PC-9 (cell line): ENCODE measurements at regions not wholly inside any gene's neighbourhood (a gene's known extent, or its start where the extent isn't known, plus 50 kb on each side); places are given as distances from the start of the nearest gene placed in this dataset.

ENCODE experiments used
- BruUV-seq: library from RNA; stranded (reverse); fragments of 400-500 nt; replicated peaks from 2 replicates; lab custom pipeline; 2021; lab: Mats Ljungman, UMichigan
- CTCF ChIA-PET: fragments of 300-600 bp; sonication (Branson Sonifier 250); formaldehyde crosslinking; loops from one replicate; lab custom pipeline; 2022; ENCODE audit warnings: antibody characterized with exemption; lab: Charles Lee
- POLR2A ChIA-PET: fragments of 300-600 bp; sonication (Branson Sonifier 250); formaldehyde crosslinking; loops from one replicate; lab custom pipeline; 2022; ENCODE audit warnings: antibody characterized with exemption; ENCODE audit not compliant: unreplicated experiment; lab: Charles Lee
- DNase-seq, 2 experiments: peaks; one replicate each; pipeline versions ENCODE4 v3.0.0 to v3.0.0-alpha.2; 2015 to 2022; ENCODE audit warnings: mixed read lengths in 1 of 2
- H2AFZ ChIP-seq: fragments of 200-600 bp; sonication (generic); 2 replicates; pipeline ENCODE4 v1.8.1; 2017; ENCODE audit warnings: antibody characterized with exemption
- H3F3A ChIP-seq: fragments of 200-600 bp; sonication (generic); 2 replicates; pipeline ENCODE4 v1.8.1; 2017; ENCODE audit warnings: antibody characterized with exemption, mild to moderate bottlenecking, low read depth; ENCODE audit not compliant: insufficient read depth
- H3K27ac ChIP-seq: fragments of 200-600 bp; sonication (generic); 2 replicates; pipeline ENCODE4 v1.6.1; 2016; ENCODE audit warnings: mixed run types
- H3K27me3 ChIP-seq: fragments of 200-600 bp; sonication (generic); 2 replicates; pipeline ENCODE4 v1.6.1; 2016; ENCODE audit warnings: low read depth, mixed run types; ENCODE audit not compliant: insufficient read depth
- H3K36me3 ChIP-seq: fragments of 200-600 bp; sonication (generic); 2 replicates; pipeline ENCODE4 v1.6.1; 2016; ENCODE audit warnings: low read depth, mixed run types
- H3K4me1 ChIP-seq: fragments of 200-600 bp; sonication (generic); replicated peaks from 2 replicates; pipeline ENCODE4 v1.6.1; 2016; ENCODE audit warnings: mixed run types; ENCODE audit not compliant: insufficient read depth
- H3K4me2 ChIP-seq: fragments of 200-600 bp; sonication (generic); 2 replicates; pipeline ENCODE4 v1.6.1; 2017; ENCODE audit warnings: mixed run types
- H3K4me3 ChIP-seq: fragments of 200-600 bp; sonication (generic); 2 replicates; pipeline ENCODE4 v1.6.1; 2016; ENCODE audit warnings: mixed run types
- H3K79me2 ChIP-seq: fragments of 200-600 bp; sonication (generic); 2 replicates; pipeline ENCODE4 v1.6.1; 2017; ENCODE audit warnings: low read depth, mixed run types
- H3K9me2 ChIP-seq: fragments of 200-600 bp; sonication (generic); 2 replicates; pipeline ENCODE4 v1.8.1; 2017; ENCODE audit warnings: mild to moderate bottlenecking; ENCODE audit not compliant: insufficient read depth
- H3K9me3 ChIP-seq: fragments of 200-600 bp; sonication (generic); 2 replicates; pipeline ENCODE4 v1.8.1; 2016; ENCODE audit warnings: low read depth; ENCODE audit not compliant: insufficient read depth
- H4K20me1 ChIP-seq: fragments of 200-600 bp; sonication (generic); 2 replicates; pipeline ENCODE4 v1.8.1; 2017; ENCODE audit not compliant: insufficient read depth
- EZH2 ChIP-seq: fragments of 200-600 bp; sonication (generic); IDR thresholded peaks from 2 replicates; pipeline ENCODE4 v1.8.0; 2017; ENCODE audit warnings: antibody characterized with exemption, low read depth
- intact Hi-C: fragments of 100-400 bp; cut with micrococcal nuclease; formaldehyde crosslinking; loops from one replicate; pipeline ENCODE4 v1.10.0; 2022; ENCODE audit not compliant: unreplicated experiment
- TF ChIP-seq, protein P1 (sequence below): fragments of 200-600 bp; sonication (generic); conservative IDR thresholded peaks from 2 replicates; pipeline ENCODE4 v1.6.1; 2017; ENCODE audit warnings: mixed run types, antibody characterized with exemption, mild to moderate bottlenecking, moderate library complexity

DNA sequence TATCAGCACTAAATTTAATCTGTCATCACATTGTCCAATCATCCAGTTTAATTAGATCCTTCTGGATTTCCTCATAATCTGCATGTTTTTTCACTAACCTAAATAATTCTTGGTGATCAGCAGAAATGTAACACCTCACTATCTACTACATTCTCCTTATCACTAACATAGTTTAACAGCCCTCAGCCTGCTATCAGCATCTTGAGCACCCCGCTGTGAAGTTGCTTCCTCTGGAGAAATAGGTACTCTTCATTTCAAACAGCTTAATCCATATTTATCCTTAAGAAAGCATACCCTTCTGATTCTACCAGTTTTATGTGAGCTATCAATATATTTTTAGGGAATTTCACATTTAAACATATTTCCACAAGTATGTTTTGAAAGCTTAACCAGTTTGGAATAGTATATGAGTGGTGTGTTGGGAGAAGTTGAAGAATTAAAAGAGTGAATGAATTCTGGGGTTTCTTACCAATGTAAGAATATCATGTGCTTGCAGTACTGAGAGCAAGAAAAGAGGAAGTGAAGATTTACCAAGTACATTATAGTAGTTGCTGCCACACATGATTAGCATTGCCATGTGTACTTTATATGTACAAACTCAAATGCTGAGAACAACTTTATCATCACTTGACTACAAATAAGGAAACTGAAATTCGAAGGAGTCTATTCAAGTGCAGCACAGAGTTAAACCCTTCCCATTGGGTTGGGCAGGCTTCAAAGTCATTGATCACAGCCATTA lies 771.1 kb upstream of the ADGRL4 start:
- no peak overlapping the region for H3K4me2 ChIP-seq
- intact Hi-C loops = no loop called here
- ChIA-PET CTCF (no interaction called here), POLR2A (no interaction called here)
- no peak for TF ChIP-seq EZH2
- no peaks in the 10 kb centered on the region for H3K27me3 ChIP-seq
- H3K9me3 ChIP-seq = peaks cover 4% of the 10 kb centered on the region; the same call in 1 of the 2 replicates
- H3K79me2 ChIP-seq = no peaks in the 10 kb centered on the region
- no peak overlapping the region for H3K27ac ChIP-seq
- H3F3A ChIP-seq = no peaks in the 10 kb centered on the region
- H3K9me2 ChIP-seq = no peaks in the 10 kb centered on the region; the same call in 1 of the 2 replicates
- no peaks in the 10 kb centered on the region for H4K20me1 ChIP-seq
- peak overlapping the region; percentile 32; the same call in 1 of the 2 replicates for H2AFZ ChIP-seq
- no peak overlapping the region for H3K4me3 ChIP-seq
- no peaks in the 10 kb centered on the region for H3K4me1 ChIP-seq
- no peaks in the 10 kb centered on the region for H3K36me3 ChIP-seq
- no peak for DNase-seq
- no TSS peak for BruUV-seq

DNA sequence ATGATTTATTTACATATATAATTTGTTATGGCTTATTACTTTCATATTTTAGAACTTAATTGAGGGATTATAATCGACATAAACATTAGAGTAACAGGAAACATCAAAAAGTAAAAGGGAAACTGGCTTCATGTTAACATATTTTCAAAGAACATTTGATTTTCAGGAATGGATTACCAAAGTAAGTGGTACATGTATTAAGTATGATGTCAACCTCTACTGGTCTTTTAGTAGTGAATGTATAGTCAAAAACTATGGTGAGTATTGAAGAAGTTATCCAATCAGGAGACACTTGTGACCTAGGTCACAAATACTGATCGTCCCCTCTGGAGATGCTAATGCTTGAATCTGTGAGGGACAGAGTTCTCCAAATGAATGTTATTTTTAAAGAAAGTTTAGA lies 768.9 kb upstream of the ADGRL4 start:
- no peaks in the 10 kb centered on the region for H3F3A ChIP-seq
- ChIA-PET POLR2A (no interaction called here), CTCF (no interaction called here)
- H3K9me3 ChIP-seq = peaks cover 4% of the 10 kb centered on the region; the same call in 1 of the 2 replicates
- TF ChIP-seq, protein P1, sequence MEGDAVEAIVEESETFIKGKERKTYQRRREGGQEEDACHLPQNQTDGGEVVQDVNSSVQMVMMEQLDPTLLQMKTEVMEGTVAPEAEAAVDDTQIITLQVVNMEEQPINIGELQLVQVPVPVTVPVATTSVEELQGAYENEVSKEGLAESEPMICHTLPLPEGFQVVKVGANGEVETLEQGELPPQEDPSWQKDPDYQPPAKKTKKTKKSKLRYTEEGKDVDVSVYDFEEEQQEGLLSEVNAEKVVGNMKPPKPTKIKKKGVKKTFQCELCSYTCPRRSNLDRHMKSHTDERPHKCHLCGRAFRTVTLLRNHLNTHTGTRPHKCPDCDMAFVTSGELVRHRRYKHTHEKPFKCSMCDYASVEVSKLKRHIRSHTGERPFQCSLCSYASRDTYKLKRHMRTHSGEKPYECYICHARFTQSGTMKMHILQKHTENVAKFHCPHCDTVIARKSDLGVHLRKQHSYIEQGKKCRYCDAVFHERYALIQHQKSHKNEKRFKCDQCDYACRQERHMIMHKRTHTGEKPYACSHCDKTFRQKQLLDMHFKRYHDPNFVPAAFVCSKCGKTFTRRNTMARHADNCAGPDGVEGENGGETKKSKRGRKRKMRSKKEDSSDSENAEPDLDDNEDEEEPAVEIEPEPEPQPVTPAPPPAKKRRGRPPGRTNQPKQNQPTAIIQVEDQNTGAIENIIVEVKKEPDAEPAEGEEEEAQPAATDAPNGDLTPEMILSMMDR = no peak
- no peak for TF ChIP-seq EZH2
- no peak overlapping the region for H3K27ac ChIP-seq
- DNase-seq = no peak
- no peak overlapping the region for H3K4me3 ChIP-seq
- H3K4me2 ChIP-seq = no peak overlapping the region
- no peaks in the 10 kb centered on the region for H3K36me3 ChIP-seq
- H3K27me3 ChIP-seq = no peaks in the 10 kb centered on the region
- BruUV-seq = no TSS peak
- no peaks in the 10 kb centered on the region for H3K79me2 ChIP-seq
- H4K20me1 ChIP-seq = no peaks in the 10 kb centered on the region
- H3K9me2 ChIP-seq = no peaks in the 10 kb centered on the region; the same call in 1 of the 2 replicates
- intact Hi-C loops = no loop called here
- no peak overlapping the region for H2AFZ ChIP-seq
- H3K4me1 ChIP-seq = no peaks in the 10 kb centered on the region

DNA sequence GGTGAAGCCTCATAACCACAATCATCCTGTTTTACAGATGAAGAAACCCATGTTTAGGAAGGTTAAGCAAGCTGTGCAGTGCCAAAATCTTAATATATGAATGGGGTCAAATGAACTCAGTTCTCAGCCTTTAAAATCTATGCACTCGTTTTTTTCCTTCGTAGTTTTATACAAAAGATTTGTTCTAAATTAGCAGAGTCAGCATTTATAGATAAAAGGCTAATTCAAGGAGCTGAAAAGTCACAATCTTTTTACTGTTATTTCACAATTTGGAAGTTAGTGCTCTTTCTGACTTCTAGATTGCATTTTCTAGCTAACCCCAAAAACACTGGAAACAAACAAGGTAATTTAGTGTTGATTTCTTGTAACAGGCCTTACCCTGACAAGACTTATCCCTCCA lies 766.9 kb upstream of the ADGRL4 start:
- no peak overlapping the region for H3K4me2 ChIP-seq
- POLR2A ChIA-PET = no interaction called here
- no peaks in the 10 kb centered on the region for H3K27me3 ChIP-seq
- CTCF ChIA-PET = no interaction called here
- H3K9me2 ChIP-seq = no peaks in the 10 kb centered on the region; the same call in 1 of the 2 replicates
- H3K79me2 ChIP-seq = no peaks in the 10 kb centered on the region
- no peaks in the 10 kb centered on the region for H3K36me3 ChIP-seq
- TF ChIP-seq, protein P1 = no peak
- no peak for TF ChIP-seq EZH2
- no peak overlapping the region for H2AFZ ChIP-seq
- no TSS peak for BruUV-seq
- H4K20me1 ChIP-seq = no peaks in the 10 kb centered on the region
- DNase-seq = no peak
- no peak overlapping the region for H3K27ac ChIP-seq
- no peaks in the 10 kb centered on the region for H3K4me1 ChIP-seq
- intact Hi-C loops = no loop called here
- H3K9me3 ChIP-seq = peaks cover 4% of the 10 kb centered on the region; the same call in 1 of the 2 replicates
- no peaks in the 10 kb centered on the region for H3F3A ChIP-seq
- H3K4me3 ChIP-seq = no peak overlapping the region
